GM10266 (cell line): ENCODE measurements at regions not wholly inside any gene's neighbourhood (a gene's known extent, or its start where the extent isn't known, plus 50 kb on each side); places are given as distances from the start of the nearest gene placed in this dataset.

Experiments
- DNase-seq: peaks from one replicate; pipeline ENCODE4 v3.0.0; 2012; ENCODE audit errors: extremely low spot score
- CTCF ChIP-seq: IDR thresholded peaks from 2 replicates; pipeline ENCODE4 v1.5.1; 2012; ENCODE audit warnings: mild to moderate bottlenecking, low read depth; ENCODE audit not compliant: control insufficient read depth, insufficient read depth; ENCODE audit errors: missing control alignments

DNA sequence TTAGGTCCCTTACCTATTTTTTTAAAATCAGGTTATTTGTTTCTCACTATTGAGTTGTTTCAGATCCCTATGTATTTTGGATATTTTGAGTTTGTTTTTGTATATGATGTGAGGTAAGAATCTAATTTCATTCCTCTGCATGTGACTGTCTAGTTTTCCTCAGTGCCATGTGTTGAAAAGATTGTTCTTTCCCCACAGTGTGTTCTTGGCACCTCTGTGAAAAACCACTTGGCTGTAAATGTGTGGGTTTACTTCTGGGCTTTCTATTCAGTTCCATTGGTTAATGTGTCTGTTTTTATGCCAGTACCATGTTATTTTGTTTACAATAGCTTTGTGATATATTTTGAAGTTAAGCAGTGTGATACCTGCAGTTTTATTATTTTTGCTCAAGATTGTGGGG, 1516.4 kb downstream of the AACS start:
- no peak for TF ChIP-seq CTCF
- DNase-seq = no peak

- DNase-seq = no peak
- TF ChIP-seq CTCF = no peak
Observed at GRCh38 chr12:126582231-126582630, 1517.0 kb downstream of the AACS start.

DNA sequence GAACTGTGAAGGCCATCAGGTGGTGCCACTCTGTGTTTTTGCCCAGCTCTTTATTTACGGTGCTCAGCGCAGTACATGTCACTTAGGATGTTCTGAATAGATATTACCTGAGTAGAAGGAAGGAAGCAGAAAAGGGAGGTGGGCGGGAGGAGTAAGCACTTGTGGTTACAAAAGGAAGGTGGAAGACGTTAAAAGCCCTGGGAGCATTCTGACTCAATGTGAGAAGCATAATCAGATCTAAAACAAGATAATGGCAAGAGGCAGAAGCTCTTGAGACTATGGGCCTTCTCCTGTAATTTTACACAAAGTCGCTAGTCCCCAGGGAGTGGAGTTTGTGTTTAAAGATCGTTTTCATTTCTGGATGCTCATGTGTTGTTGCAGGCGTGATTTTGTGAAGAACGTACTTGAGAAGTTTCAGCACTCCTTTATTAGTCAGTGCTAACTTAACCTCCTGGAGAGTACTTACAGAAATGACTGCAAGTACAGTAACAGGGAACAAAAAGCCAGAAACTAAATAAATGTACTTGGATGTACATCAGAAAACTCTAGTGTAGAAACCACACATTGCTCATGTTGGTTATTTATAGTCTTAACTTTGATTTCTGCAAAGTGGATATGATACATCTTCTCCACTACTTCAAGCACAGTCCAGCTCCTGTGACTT, 1523.5 kb downstream of the AACS start:
- no peak for TF ChIP-seq CTCF
- DNase-seq = no peak

DNA sequence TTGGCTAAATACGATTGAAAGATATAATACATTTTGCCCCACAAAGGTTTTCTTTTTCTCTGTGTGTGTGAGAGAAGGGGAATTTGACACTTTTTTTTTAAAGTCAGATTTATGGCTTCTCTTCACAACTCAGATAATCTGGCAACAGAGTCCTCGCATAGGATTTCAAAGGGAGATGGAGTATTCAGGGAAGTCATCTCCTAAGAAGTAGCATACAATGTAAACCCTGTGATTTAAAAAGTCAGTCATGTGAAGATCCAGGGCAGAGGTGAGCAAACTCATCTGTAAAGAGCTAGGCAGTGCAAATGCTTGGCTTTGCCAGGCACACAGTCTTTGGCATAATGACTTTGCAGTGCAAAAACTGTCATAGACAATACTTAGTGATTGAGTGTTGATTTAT, 1526.3 kb downstream of the AACS start:
- TF ChIP-seq CTCF = no peak
- no peak for DNase-seq

- no peak for TF ChIP-seq CTCF
- no peak for DNase-seq
Observed at GRCh38 chr12:126601184-126602170, 1536.2 kb downstream of the AACS start.

DNA sequence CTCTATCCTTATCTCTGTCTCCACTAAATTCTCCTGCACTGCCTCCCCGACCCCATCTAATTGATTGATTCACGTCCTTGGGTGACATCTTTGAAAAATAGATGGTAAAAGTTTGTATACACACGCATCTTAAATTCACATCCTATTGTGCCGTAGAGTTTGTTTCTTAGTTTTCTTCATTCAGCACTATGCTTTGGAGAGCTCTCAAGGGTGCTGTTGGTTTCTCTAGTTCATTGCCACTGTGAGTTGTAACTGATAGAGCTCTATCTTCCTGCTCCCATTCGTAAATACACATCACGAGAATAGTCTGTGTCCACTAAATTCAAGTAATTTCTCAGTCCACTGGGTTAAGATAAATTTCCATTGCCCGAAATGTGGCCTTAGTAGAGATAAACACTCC, 1537.4 kb downstream of the AACS start:
- no peak for TF ChIP-seq CTCF
- no peak for DNase-seq

DNA sequence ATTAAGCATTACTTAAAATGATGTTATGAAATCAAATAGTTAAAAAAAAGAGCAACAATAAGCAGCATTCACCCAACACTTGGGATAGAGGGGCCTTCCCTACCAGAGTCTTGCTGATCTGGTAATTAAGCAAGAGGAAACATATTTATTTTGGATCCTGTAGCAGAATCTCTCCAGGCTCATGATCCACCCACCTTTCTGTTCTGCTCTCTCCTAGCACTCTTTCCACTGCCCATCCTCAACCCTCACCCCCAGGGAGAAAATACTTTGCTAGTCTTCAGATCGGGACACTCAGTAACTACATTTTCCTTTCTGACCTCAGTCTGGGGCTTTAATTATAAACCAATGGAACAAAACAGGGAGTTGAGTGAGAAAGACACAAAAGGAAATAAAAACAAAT, 1541.9 kb downstream of the AACS start:
- DNase-seq = no peak
- TF ChIP-seq CTCF = no peak
